Omental fat pad (tissue), 3 donors: ENCODE measurements at regions not wholly inside any gene's neighbourhood (a gene's known extent, or its start where the extent isn't known, plus 50 kb on each side); places are given as distances from the start of the nearest gene placed in this dataset.

ENCODE experiments used
- ATAC-seq: fragments of 150-250 bp; one replicate; pipeline ENCODE4 v1.9.1; 2016; ENCODE audit warnings: mild to moderate bottlenecking, moderate library complexity; ENCODE audit not compliant: low FRiP score
- DNase-seq: peaks from one replicate; pipeline ENCODE4 v3.0.0-alpha.2; 2019; ENCODE audit warnings: low spot score
- CTCF ChIP-seq, 3 donors: fragments of 450-650 bp; IDR thresholded peaks; one replicate each; pipeline ENCODE4 v1.5.1; 2016 to 2017; ENCODE audit warnings: antibody characterized with exemption in 3 of 3, mild to moderate bottlenecking in 3 of 3, moderate library complexity in 2 of 3

GRCh38 chr1:95382000-95382786 lies 148.2 kb downstream of the RWDD3 start:
- no peak for DNase-seq
- ATAC-seq = no peak
- TF ChIP-seq CTCF (IDR thresholded peaks at IDR 0.05) = no peak

GRCh38 chr1:95383111-95383510 lies 149.1 kb downstream of the RWDD3 start:
- no peak for DNase-seq
- ATAC-seq = no peak
- TF ChIP-seq CTCF (IDR thresholded peaks at IDR 0.05) = no peak

DNA sequence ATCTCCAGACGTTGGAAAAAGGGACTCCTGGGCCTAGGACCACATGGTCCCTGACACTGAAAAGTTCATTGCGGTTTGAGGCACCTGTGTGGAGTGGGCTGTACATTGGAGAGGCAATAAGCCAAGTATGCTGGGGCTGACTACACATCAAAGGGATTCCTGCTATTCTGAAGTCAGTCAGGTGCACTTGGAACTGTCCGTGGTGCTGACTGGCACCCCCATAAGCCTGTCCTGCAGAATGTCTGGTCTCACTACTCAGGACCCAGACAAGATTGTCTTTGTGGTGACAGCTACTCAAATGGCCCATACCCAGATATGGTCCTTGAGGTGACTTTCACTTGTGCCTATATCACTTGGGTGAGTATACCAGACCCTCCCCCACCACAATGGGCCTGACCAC lies 150.6 kb downstream of the RWDD3 start:
- no peak for ATAC-seq
- no peak for TF ChIP-seq CTCF (IDR thresholded peaks at IDR 0.05)
- no peak for DNase-seq

DNA sequence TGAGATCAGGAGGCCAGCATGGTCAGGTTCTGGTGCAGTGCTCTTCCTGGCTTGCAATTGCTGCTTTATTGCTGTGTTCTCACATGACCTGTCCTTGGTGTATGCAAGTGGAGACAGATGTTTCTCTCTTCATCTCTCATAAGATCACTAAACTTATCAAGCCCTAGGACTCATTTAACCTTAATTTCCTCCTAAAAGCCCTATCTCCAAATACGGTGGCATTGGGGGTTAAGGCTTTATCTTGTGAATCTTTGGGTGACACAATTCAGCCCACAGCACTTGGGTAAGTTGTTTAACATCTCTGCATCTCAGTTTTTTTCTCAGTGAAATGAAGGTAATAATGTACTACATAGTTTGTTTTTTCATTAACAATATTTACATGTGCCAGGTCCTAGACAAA lies 152.4 kb downstream of the RWDD3 start:
- ATAC-seq (no peak), DNase-seq (no peak)
- TF ChIP-seq CTCF (IDR thresholded peaks at IDR 0.05) = no peak

DNA sequence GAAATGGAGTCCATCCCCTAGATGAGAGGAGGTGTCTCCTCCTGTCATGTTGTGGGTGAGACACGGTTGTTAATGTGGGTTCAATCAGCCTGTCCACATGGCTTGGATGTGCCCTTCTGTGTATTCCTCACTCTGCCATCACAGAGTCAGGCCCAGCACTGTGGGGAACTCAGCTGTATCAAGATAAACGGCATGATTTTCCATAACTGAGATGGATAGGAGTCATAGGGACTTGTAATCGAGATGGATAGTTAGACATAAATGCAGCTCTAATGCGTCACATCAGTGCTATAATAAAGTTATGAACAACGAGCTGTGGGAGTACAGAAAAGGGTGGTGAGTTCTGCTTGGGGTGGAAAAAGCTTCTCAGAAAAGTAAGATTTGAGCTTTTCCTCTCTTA lies 152.9 kb downstream of the RWDD3 start:
- TF ChIP-seq CTCF (IDR thresholded peaks at IDR 0.05) = no peak
- DNase-seq (no peak), ATAC-seq (no peak)

GRCh38 chr1:95388031-95388430 lies 154.0 kb downstream of the RWDD3 start:
- ATAC-seq = no peak
- no peak for DNase-seq
- TF ChIP-seq CTCF (IDR thresholded peaks at IDR 0.05) = no peak

DNA sequence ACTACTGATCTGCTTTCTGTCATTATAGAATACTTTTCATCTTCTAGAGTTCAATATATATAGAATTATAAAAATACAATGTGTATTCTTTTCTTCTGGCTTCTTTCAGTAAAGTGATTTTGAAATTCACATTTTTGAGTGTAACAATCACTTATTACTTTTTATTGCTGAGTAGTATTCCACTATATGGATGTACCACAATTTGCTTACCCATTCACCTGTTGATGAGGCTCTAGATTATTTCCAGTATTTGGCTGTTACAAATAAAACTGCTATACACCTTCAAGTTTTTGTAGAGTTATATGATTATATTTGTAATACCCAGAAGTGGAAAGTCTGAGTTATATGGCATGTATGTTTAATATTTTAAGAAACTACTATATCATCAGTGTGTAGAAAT lies 159.4 kb downstream of the RWDD3 start:
- ATAC-seq (no peak), DNase-seq (no peak)
- TF ChIP-seq CTCF (IDR thresholded peaks at IDR 0.05) = no peak
